22Rv1 (cell line): ENCODE measurements at regions not wholly inside any gene's neighbourhood (a gene's known extent, or its start where the extent isn't known, plus 50 kb on each side); places are given as distances from the start of the nearest gene placed in this dataset.

ENCODE experiments used
- H3K27ac ChIP-seq: fragments of 450-650 bp; 2 replicates; pipeline ENCODE4 v1.5.1; 2017
- CTCF ChIP-seq: fragments of 450-650 bp; IDR thresholded peaks from 2 replicates; pipeline ENCODE4 v1.5.1; 2017; ENCODE audit warnings: mild to moderate bottlenecking
- ZFX ChIP-seq: fragments of 450-650 bp; IDR thresholded peaks from 2 replicates; pipeline ENCODE4 v1.6.1; 2017; ENCODE audit warnings: antibody characterized with exemption, borderline replicate concordance

- no peak overlapping the region for H3K27ac ChIP-seq
- no peak for TF ChIP-seq ZFX
- no peak for TF ChIP-seq CTCF
These were observed 59.3 kb downstream of the DDIT4L start for GRCh38 chr4:100130964-100131363.

GRCh38 chr4:100130491-100130890 lies 59.8 kb downstream of the DDIT4L start:
- TF ChIP-seq CTCF (no peak), ZFX (no peak)
- H3K27ac ChIP-seq = no peak overlapping the region

- no peak for TF ChIP-seq CTCF
- no peak for TF ChIP-seq ZFX
- H3K27ac ChIP-seq = no peak overlapping the region
These were observed 60.5 kb downstream of the DDIT4L start for GRCh38 chr4:100129774-100130173.

- no peak overlapping the region for H3K27ac ChIP-seq
- TF ChIP-seq ZFX (no peak), CTCF (no peak)
These were observed 61.9 kb downstream of the DDIT4L start for GRCh38 chr4:100128338-100128737.

GRCh38 chr4:100124715-100125114 lies 65.6 kb downstream of the DDIT4L start:
- no peak overlapping the region for H3K27ac ChIP-seq
- TF ChIP-seq ZFX (no peak), CTCF (no peak)

GRCh38 chr4:100118181-100118580 lies 72.1 kb downstream of the DDIT4L start:
- TF ChIP-seq ZFX (no peak), CTCF (no peak)
- H3K27ac ChIP-seq = no peak overlapping the region

GRCh38 chr4:100117750-100118149 lies 72.5 kb downstream of the DDIT4L start:
- no peak overlapping the region for H3K27ac ChIP-seq
- no peak for TF ChIP-seq ZFX
- no peak for TF ChIP-seq CTCF
